Right lobe of liver (tissue), 4 donors: ENCODE measurements at regions not wholly inside any gene's neighbourhood (a gene's known extent, or its start where the extent isn't known, plus 50 kb on each side); places are given as distances from the start of the nearest gene placed in this dataset.

Source experiments
- CTCF ChIP-seq, 4 donors: fragments of 200-600 bp in 3 of 4; fragments of 450-650 bp in 1 of 4; IDR thresholded peaks; one replicate each; pipeline versions ENCODE4 v1.5.1 to v1.8.0; 2016 to 2022; ENCODE audit warnings: antibody characterized with exemption in 4 of 4, mild to moderate bottlenecking in 2 of 4
- POLR2A ChIP-seq: fragments of 450-650 bp; IDR thresholded peaks from one replicate; pipeline ENCODE4 v1.6.1; 2017; ENCODE audit warnings: antibody characterized with exemption, mild to moderate bottlenecking
- donor health status: DM: no; HTN: no; CAD: no.
- donor health status: DM: no; HTN: no; CAD: no.
- donor health status: DM: no; HTN: yes; CAD: no.

- TF ChIP-seq CTCF (IDR thresholded peaks at IDR 0.05) (no peak), POLR2A (no peak)
Measured at GRCh38 chr4:83728191-83728590, 192.3 kb downstream of the GPAT3 start.
